Stimulated activated CD4-positive, alpha-beta T cell treated with anti-CD3 and anti-CD28 coated beads, Interleukin-2, amount 100 ng/mL, for 24 hours (primary cell): ENCODE measurements at regions not wholly inside any gene's neighbourhood (a gene's known extent, or its start where the extent isn't known, plus 50 kb on each side); places are given as distances from the start of the nearest gene placed in this dataset.
"Not testable (repeated sequence)": the region's sequence is repeated elsewhere in the genome, so short reads cannot be mapped to it uniquely, and the experiment has no call there.

Source experiments
- DNase-seq, 2 donors: peaks; one replicate each; pipeline ENCODE4 v3.0.0-alpha.2; 2020

DNA sequence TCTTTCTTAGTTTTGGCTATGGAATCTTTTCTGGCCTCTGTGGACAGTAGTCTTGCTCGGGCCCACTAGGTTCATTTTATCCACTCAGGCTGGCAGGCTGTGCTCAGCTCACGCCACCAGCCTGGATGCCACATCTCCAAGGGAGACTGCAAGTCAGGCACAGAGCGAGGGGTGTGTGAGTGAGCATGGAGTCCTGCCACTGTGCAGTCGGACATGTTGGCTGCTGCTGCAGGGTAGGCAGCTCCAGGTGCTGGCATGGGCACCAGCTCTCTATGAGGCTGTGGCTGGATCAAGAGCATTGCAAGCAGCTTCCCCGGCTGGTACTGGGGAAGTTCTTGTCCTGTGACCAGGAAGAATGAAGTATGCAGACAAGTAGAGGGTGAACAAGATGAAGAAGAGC, 158.9 kb downstream of the PCTP start:
- no peak for DNase-seq

DNA sequence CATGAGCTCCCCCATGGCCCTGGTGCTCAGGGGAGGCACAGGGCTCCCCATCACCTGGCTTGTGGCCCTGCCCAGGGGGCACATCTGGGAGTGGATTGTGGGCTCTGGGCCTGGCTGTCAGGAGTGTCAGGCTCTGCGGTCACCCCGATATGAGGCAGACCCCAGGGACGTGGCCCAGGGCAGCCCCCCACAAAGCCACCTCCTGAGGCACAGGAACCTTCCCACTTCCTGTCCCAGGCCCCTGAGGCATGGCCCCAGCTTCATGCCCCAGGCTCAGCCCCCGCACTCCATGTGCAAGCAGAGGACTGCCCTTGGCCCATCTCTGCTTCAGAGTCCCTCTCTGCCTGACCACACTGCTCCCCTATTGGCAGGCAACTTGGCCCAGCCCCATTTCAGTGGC, 160.3 kb downstream of the PCTP start:
- DNase-seq: no peak

- no peak for DNase-seq
Measured at GRCh38 chr17:55925440-55925839, 174.6 kb downstream of the PCTP start.

DNA sequence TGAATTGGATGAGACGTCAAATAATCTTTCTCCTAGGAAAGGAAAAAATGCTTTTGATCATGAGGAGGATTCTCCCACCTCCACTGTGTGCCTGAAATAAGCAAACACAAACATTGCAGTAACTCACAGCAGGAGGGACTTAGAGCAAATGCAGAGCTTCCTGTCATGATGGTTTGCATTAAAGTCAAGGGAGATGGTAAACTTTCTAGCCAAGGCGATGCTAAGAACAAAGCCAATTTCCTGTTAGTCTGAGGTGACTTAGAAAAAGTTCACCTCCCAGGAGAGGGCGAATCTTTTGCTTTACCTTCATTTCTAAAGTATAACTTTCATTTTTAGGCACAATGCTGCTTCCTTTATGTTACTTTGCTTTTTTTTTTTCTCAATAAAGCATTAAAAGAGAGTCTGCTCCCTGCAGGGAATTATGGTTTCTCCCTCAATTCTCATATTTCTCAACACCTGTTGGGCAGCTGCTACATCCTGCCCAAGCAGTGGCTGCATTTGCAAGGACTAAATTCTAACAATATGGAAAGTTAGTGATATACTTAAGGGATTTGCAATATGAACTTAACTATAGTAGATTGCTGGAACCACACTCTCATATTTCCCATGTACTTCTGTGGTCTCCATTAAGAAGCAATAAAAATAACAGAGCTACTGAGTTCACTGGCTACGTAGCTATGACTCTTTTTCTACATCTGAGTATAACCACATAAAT, 175.6 kb downstream of the PCTP start:
- no peak for DNase-seq

- DNase-seq: no peak
Measured at GRCh38 chr17:55930291-55930809, 179.5 kb downstream of the PCTP start.

DNA sequence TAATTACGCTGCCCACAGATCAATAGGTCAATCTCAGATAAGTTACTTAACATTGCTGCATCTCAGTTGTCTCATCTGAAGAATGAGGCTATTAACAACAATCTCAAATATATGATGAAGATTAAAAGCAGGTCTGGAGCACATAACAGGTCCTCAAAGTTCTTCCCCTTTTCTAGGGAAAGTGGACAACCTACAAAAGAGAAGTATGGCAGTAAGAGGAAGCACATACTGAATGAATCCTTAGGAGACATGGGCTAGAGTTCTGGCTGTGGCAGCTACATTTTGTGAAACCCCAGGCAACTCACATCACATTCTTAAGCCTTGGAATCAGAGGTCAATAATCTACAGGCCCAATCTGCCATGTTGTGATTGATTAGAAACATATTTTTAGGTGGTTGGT, 180.6 kb downstream of the PCTP start:
- DNase-seq: no peak

DNA sequence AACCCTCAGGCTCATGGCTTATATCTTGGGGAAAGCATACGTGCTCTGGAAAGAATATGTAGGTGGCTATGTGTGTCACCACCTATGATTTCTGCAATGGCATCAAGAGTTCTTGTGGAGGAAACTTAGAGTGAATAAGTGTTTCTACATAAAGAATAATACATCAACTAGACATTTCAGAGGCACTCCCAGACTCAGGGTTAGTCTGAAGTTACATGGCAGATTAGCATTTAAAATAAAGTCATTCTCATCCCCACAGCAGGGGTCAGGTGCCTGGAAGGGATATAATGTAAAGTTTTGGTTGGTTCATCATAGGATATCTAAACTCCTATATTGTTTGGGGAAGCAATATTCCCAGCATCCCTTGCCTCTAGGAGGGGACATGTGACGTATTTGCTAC, 182.1 kb downstream of the PCTP start:
- no peak for DNase-seq

GRCh38 chr17:55939181-55939810, 188.4 kb downstream of the PCTP start:
- DNase-seq: not testable (repeated sequence)

DNA sequence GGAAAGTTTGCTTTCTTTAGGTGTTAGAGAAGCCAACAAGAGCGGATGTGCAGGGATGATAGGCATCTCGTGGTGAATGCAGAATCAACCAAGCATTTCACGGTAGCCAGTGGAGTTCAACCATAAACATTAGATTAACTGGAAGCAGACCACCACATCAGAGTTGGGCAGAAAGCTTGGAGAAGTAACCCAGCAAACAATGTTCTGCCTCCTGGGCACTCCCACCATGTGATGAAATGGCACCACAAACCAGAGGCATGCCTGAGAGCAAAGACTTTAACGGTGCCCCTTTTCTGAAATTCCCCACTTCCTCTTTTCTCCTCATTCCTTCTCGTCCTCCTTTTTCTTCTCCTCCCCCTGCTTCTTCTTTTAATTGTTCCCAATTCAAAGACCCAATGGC, 193.5 kb upstream of the ANKFN1 start:
- no peak for DNase-seq

GRCh38 chr17:55961386-55961785, 191.9 kb upstream of the ANKFN1 start:
- no peak for DNase-seq

DNA sequence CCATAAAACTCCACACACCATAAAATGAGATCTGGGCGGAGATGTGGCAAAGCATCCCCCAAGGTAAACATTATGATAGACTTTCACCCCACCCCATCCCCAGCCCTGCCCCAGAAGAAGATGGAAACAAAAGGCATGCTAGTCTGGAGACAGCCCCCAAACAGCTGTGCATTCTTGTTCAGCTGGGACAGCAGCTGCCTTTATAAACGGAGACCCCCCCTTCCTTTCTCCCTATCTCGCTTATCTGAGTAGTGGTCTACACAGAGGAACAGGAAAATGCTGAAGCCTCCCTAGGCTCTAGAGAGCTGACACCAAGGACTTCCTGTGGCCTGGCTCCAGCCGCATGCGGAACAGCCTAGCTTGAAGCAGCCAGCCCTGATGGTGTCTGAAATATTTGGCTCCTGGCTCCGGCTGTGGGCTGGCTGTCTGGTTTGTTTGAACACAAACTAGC, 190.3 kb upstream of the ANKFN1 start:
- no peak for DNase-seq

GRCh38 chr17:55964191-55964590, 189.1 kb upstream of the ANKFN1 start:
- no peak for DNase-seq

DNA sequence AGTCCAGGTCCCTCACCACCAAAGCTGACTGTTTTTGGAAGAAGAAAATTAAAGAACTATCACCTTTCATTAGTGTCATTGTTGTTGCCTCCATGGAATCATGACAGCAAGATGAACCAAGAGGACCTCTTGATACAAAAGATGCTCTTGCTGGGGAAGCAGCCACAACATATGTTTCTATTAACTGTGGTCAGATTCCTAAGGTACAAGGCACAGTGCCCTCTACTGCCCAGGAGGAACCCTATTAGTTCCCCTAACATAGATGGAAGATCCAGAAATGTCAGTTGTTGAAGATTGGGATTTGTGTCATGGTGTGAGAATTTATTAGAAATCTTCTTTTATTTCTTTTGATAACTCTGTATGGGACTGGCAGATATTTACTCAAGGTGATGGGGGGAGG, 188.2 kb upstream of the ANKFN1 start:
- no peak for DNase-seq

DNA sequence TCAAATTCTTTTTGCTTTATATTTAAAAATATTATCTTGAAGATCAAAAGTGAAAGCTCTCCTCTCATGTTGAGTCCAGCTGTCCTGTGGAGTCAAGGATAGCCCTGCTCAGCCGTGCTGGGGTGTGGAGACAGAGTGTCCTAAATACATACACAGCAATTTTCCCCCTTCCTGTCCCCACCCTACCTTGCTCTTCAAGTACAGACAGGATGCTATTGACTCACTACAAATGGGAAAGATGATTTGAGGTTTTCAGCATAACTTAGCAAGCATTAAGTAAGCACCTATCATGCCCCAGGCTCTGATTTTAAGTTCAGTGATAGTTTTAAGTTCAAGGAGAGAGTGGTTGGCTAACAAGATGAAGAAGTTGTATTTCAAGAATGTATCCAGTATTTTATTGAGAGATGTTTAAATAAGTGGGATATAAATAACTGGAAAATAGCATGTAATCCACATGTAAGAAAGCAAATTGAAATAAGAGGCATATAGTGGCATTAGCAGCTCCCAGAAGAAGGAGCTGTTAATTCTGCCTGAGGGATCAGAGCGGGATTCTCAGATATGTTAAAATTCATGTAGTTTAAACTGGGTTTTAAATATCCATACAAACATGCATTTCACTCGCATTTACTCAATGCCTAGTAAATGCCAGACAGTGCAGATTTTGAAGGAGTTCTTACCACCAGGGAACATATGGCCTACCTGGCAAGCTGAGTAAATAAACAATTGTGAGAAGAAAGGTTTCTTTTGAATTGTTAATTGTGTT, 183.5 kb upstream of the ANKFN1 start:
- DNase-seq: no peak

DNA sequence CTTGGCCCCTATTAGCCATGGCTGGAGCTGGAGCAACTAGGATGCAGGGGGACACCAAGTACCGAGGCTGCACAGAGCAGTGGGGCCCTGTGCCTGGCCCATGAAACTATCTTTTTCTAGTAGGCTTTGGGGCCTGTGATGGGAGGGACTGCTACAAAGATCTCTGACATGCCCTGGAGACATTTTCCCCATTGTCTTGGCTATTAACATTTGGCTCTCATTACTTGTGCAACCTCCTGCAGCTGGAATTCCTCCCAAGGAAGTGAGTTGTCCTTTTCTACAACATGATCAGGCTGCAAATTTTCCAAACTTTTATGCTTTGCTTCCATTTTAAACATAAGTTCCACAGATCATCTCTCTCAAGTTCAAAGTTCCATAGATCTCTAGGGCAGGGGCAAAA, 174.7 kb upstream of the ANKFN1 start:
- no peak for DNase-seq

- DNase-seq: no peak
Measured at GRCh38 chr17:55983096-55983495, 170.2 kb upstream of the ANKFN1 start.

- DNase-seq: no peak
Measured at GRCh38 chr17:55986817-55987216, 166.5 kb upstream of the ANKFN1 start.

DNA sequence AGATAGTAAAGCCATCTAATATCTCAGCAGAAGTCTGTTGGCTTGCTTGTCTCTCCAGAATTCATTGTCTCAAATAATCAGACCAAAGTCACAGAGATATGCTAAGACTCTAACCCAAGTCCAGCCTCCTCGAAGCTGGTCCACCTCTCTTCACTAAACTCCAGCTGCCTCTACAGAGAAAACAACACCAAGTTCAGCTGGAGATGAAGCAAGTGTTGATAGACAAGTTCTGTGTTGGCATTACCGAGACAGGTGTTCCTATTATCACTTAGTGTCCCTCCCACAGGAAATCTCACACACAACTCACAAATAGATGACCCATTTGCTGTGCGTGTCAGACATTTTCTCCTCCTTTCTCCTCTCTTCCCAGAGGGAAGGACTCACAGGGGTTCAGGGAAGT, 164.4 kb upstream of the ANKFN1 start:
- no peak for DNase-seq

GRCh38 chr17:55990332-55991006, 162.8 kb upstream of the ANKFN1 start:
- no peak for DNase-seq

DNA sequence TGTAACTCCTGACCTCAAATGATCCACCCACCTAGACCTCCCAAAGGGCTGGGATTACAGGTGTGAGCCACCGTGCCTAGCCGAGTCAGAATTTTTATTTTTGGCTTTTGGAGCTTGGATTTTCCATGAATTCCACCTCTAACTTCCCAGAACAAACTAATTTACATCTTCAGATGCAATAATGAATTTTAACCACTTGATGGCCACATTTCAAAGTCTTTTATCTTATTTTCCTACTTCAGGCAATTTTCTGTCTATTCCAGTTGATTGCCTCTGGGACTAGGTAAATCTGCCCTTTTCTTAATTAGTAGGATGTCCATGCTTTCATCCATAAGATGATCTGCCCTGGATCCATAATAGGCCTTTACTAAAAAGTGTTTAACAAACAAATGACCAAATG, 156.4 kb upstream of the ANKFN1 start:
- no peak for DNase-seq

GRCh38 chr17:56000411-56000810, 152.9 kb upstream of the ANKFN1 start:
- no peak for DNase-seq

GRCh38 chr17:56002656-56003055, 150.6 kb upstream of the ANKFN1 start:
- DNase-seq: not testable (repeated sequence)
